GM12892 (cell line): ENCODE measurements at regions not wholly inside any gene's neighbourhood (a gene's known extent, or its start where the extent isn't known, plus 50 kb on each side); places are given as distances from the start of the nearest gene placed in this dataset.

Experiments
- POLR2A ChIP-seq: IDR thresholded peaks from 2 replicates; pipeline ENCODE4 v1.6.1; 2011; ENCODE audit warnings: low read depth, low read length, control low read depth
- TAF1 ChIP-seq: IDR thresholded peaks from 2 replicates; pipeline ENCODE4 v1.6.1; 2011; ENCODE audit warnings: low read depth, mild to moderate bottlenecking, control low read depth, low read length, borderline replicate concordance

- no peak for TF ChIP-seq POLR2A
- no peak for TF ChIP-seq TAF1
Observed at GRCh38 chr3:117743993-117744392, 1034.4 kb downstream of the TUSC7 start.
